NCI-H1417 treated with DMSO at 0.1 percent for 48 hours (cell line): ENCODE measurements at regions not wholly inside any gene's neighbourhood (a gene's known extent, or its start where the extent isn't known, plus 50 kb on each side); places are given as distances from the start of the nearest gene placed in this dataset.
"Not testable (repeated sequence)": the region's sequence is repeated elsewhere in the genome, so short reads cannot be mapped to it uniquely, and the experiment has no call there.

Experiments used
- DNase-seq: peaks from one replicate; lab custom pipeline; 2025; lab: John Stamatoyannopoulos, UW

- DNase-seq = no peak
Observed at GRCh38 chr5:164998142-164998541, 1492.7 kb downstream of the MAT2B start.

- DNase-seq = no peak
Observed at GRCh38 chr5:164998590-164998989, 1493.2 kb downstream of the MAT2B start.

- no peak for DNase-seq
Observed at GRCh38 chr5:165000479-165001190, 1495.2 kb downstream of the MAT2B start.

- no peak for DNase-seq
Observed at GRCh38 chr5:165003283-165003682, 1497.9 kb downstream of the MAT2B start.

GRCh38 chr5:165004175-165004574, 1498.8 kb downstream of the MAT2B start:
- DNase-seq = no peak

GRCh38 chr5:165014439-165014838, 1509.0 kb downstream of the MAT2B start:
- DNase-seq = no peak

GRCh38 chr5:165015126-165015525, 1509.7 kb downstream of the MAT2B start:
- DNase-seq = no peak

GRCh38 chr5:165015547-165015946, 1510.1 kb downstream of the MAT2B start:
- no peak for DNase-seq

GRCh38 chr5:165026971-165027370, 1521.6 kb downstream of the MAT2B start:
- DNase-seq = no peak

- DNase-seq = no peak
Observed at GRCh38 chr5:165028356-165028755, 1522.9 kb downstream of the MAT2B start.

- no peak for DNase-seq
Observed at GRCh38 chr5:165029099-165029870, 1523.9 kb downstream of the MAT2B start.

- DNase-seq = no peak
Observed at GRCh38 chr5:165030971-165031370, 1525.6 kb downstream of the MAT2B start.

- no peak for DNase-seq
Observed at GRCh38 chr5:165031371-165031770, 1526.0 kb downstream of the MAT2B start.

- no peak for DNase-seq
Observed at GRCh38 chr5:165035520-165035919, 1530.1 kb downstream of the MAT2B start.

- no peak for DNase-seq
Observed at GRCh38 chr5:165039748-165040147, 1534.3 kb downstream of the MAT2B start.

GRCh38 chr5:165045941-165046340, 1540.5 kb downstream of the MAT2B start:
- DNase-seq = not testable (repeated sequence)

GRCh38 chr5:165055476-165055875, 1550.1 kb downstream of the MAT2B start:
- no peak for DNase-seq

- no peak for DNase-seq
Observed at GRCh38 chr5:165057145-165057544, 1551.7 kb downstream of the MAT2B start.

GRCh38 chr5:165066751-165067385, 1561.4 kb downstream of the MAT2B start:
- DNase-seq = no peak

- DNase-seq = no peak
Observed at GRCh38 chr5:165076686-165077085, 1571.3 kb downstream of the MAT2B start.

- no peak for DNase-seq
Observed at GRCh38 chr5:165079389-165079788, 1574.0 kb downstream of the MAT2B start.

GRCh38 chr5:165083394-165083793, 1578.0 kb downstream of the MAT2B start:
- no peak for DNase-seq

- DNase-seq = no peak
Observed at GRCh38 chr5:165086465-165086864, 1581.0 kb downstream of the MAT2B start.
